SK-N-MC (cell line): ENCODE measurements at regions not wholly inside any gene's neighbourhood (a gene's known extent, or its start where the extent isn't known, plus 50 kb on each side); places are given as distances from the start of the nearest gene placed in this dataset.

Experiments
- DNase-seq: peaks from one replicate; pipeline ENCODE4 v3.0.0-alpha.2; 2011; ENCODE audit warnings: low read depth, low spot score
- H3K27ac ChIP-seq: fragments of 200-600 bp; sonication (generic); 2 replicates; pipeline ENCODE4 v1.5.1; 2016; ENCODE audit warnings: mixed run types
- H3K36me3 ChIP-seq: fragments of 200-600 bp; sonication (generic); 2 replicates; pipeline ENCODE4 v1.6.1; 2017; ENCODE audit warnings: antibody characterized with exemption, low read length, mixed read lengths; ENCODE audit not compliant: insufficient read depth
- H3K4me3 ChIP-seq: fragments of 200-600 bp; sonication (generic); 2 replicates; pipeline ENCODE4 v1.5.1; 2016
- H3K9ac ChIP-seq: fragments of 200-600 bp; sonication (generic); 2 replicates; pipeline ENCODE4 v1.8.0; 2017; ENCODE audit warnings: mixed run types, mixed read lengths; ENCODE audit not compliant: insufficient read length
- H3K9me3 ChIP-seq: fragments of 200-600 bp; sonication (generic); 2 replicates; pipeline ENCODE4 v1.6.1; 2017; ENCODE audit warnings: low read depth, mild to moderate bottlenecking, antibody characterized with exemption, low read length, moderate library complexity, mixed read lengths
- EZH2 ChIP-seq: fragments of 200-600 bp; sonication (generic); IDR thresholded peaks from one replicate; pipeline ENCODE4 v1.6.1; 2017; ENCODE audit warnings: antibody characterized with exemption
- FOXP2 ChIP-seq: optimal IDR thresholded peaks from 2 replicates; pipeline ENCODE3; 2011; ENCODE audit warnings: mild to moderate bottlenecking, moderate library complexity; ENCODE audit not compliant: insufficient read depth; ENCODE audit errors: extremely low read length, control extremely low read depth
- POLR2AphosphoS5 ChIP-seq: IDR thresholded peaks from 2 replicates; pipeline ENCODE4 v1.6.1; 2012; ENCODE audit warnings: mild to moderate bottlenecking, low read depth, low read length, borderline replicate concordance

- H3K36me3 ChIP-seq = no peaks in the 10 kb centered on the region
- H3K9ac ChIP-seq = no peak overlapping the region
- H3K27ac ChIP-seq = no peak overlapping the region
- DNase-seq = no peak
- TF ChIP-seq FOXP2 (no peak), EZH2 (no peak), POLR2AphosphoS5 (no peak)
- H3K9me3 ChIP-seq = no peaks in the 10 kb centered on the region
- no peak overlapping the region for H3K4me3 ChIP-seq
These were observed 75.1 kb upstream of the NT5C1B start for GRCh38 chr2:18664421-18664820.

DNA sequence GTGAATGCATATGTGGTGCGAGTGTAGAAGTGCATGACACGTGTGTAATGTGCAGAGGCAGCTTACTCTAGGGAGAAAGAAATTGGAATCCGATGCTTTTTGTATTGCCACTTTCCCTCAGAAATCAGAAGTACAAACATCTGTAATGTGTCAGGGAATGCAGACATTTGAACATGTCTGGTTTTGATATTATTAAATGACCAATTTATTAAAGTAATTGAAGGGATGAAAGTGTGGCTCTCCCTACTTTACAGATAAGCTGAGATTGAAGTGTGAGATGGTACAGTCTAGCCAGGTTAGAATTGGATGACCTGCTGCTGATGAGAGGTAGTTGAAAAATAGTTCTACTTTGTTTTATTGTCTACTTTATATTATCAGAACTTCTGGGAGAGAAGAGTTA is 74.5 kb upstream of the NT5C1B start:
- Histone ChIP-seq H3K36me3 (no peaks in the 10 kb centered on the region), H3K4me3 (no peak overlapping the region), H3K27ac (no peak overlapping the region), H3K9ac (no peak overlapping the region), H3K9me3 (no peaks in the 10 kb centered on the region)
- no peak for TF ChIP-seq EZH2
- no peak for TF ChIP-seq POLR2AphosphoS5
- no peak for TF ChIP-seq FOXP2
- no peak for DNase-seq

DNA sequence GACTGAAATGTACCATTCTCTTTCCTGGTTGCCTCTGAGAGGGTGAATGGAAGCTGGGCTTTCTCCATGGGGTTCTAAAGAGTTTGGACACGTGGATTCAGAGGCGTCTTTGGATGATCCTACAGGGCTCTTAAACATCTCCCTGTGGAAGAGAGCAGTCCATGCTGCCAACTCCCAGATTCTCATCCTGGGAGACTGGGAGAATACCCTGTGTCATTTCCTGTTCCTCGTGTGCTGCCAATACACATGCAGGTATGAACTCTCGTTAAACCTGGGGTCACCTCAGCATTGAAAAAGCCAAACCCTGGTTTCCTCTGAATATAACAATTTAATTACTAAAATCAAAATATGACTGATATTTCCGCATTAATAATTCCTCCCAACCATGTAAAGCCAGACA is 73.3 kb upstream of the NT5C1B start:
- H3K27ac ChIP-seq = no peak overlapping the region
- TF ChIP-seq FOXP2 (no peak), EZH2 (no peak), POLR2AphosphoS5 (no peak)
- no peak for DNase-seq
- no peaks in the 10 kb centered on the region for H3K36me3 ChIP-seq
- no peaks in the 10 kb centered on the region for H3K9me3 ChIP-seq
- H3K9ac ChIP-seq = no peak overlapping the region
- H3K4me3 ChIP-seq = no peak overlapping the region

DNA sequence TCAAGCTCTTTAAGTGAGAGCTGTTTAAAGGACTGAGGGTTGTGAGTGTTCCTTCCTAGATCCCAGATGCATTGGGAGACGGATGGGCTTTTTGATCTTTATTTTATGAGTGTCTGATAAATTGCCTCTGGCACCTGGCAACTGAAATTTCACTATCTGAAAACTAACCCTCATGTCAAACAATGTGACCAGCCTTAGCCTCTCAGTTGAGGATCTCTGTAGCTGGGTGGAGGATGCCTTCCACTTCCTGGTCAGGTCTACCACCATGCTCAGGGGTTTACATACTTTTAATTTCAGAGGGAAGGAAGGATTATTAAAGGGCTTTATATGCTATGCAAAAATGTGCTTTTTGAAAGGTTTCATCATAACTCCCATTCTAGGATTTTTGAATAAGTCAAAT is 70.5 kb upstream of the NT5C1B start:
- TF ChIP-seq EZH2 = no peak
- TF ChIP-seq FOXP2 = no peak
- TF ChIP-seq POLR2AphosphoS5 = no peak
- H3K4me3 ChIP-seq = no peak overlapping the region
- DNase-seq = no peak
- no peaks in the 10 kb centered on the region for H3K9me3 ChIP-seq
- no peak overlapping the region for H3K9ac ChIP-seq
- H3K36me3 ChIP-seq = no peaks in the 10 kb centered on the region
- no peak overlapping the region for H3K27ac ChIP-seq

GRCh38 chr2:18656048-18656447 is 66.7 kb upstream of the NT5C1B start:
- Histone ChIP-seq H3K9ac (no peak overlapping the region), H3K36me3 (no peaks in the 10 kb centered on the region), H3K4me3 (no peak overlapping the region), H3K9me3 (no peaks in the 10 kb centered on the region), H3K27ac (no peak overlapping the region)
- no peak for DNase-seq
- TF ChIP-seq FOXP2 = no peak
- no peak for TF ChIP-seq POLR2AphosphoS5
- no peak for TF ChIP-seq EZH2

DNA sequence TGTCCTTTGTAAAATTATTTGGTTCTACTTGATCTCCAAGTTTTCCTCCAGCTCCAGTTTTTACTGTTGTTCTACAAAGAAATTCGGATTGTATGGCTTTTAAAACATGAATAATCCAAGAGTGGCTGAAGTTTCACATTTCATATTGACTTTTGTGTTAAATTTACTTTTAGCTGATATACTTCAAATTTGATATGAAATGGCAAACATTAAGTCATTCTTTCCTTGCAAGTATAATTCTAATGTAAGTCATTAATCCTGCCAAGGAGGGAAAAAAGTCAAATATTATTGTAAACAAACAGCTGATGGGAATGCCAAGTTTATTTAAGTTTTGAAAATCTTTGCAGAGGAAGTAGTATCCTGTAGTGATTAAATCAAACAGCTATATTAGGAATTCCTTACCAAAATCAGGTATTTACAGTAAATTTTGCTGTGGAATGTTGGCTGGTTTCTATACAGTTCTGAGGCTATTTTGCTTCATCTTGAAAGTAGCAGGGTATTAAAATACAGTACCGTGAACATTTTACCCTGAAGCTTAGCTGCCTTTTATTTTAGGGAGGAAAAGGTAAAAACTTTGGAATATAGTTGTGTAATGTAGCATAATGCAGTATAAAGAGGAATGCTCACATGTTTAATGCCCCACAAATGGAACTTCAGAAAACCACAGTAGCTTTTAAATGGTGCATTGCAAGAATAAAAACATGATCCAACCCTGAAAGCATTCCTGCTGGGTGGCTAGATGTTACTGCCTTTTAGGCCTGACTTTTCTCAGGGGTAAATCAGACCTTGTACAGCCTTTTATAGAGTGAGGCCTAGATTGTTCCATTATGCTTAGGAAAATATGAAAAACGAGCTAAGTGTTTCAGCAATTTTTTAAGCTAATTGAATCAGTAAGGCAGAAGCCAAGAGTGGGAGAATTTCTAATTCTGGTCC is 62.7 kb upstream of the NT5C1B start:
- no peak for DNase-seq
- H3K27ac ChIP-seq = no peak overlapping the region
- no peak overlapping the region for H3K9ac ChIP-seq
- no peak overlapping the region for H3K4me3 ChIP-seq
- no peaks in the 10 kb centered on the region for H3K9me3 ChIP-seq
- H3K36me3 ChIP-seq = no peaks in the 10 kb centered on the region
- TF ChIP-seq EZH2 (no peak), FOXP2 (no peak), POLR2AphosphoS5 (no peak)

DNA sequence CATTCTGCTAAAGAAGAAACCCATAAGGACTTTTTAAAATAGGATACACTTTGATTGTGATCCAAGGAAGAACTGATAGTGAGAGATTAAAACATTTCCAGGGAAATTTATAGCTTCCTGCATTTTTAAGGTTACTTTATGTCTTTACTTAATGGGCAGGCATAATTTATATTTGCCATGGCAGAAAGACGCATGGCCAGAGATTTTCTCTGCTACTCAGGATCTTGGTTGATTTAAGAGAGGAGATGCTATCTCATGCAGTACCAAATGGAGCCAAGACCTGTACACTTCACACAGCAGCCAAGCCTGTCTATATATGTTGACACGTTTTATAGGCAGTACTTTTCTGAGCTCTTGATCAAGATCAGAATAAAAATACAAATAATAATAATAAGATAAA is 60.9 kb upstream of the NT5C1B start:
- Histone ChIP-seq H3K9me3 (no peaks in the 10 kb centered on the region), H3K27ac (no peak overlapping the region), H3K9ac (no peak overlapping the region), H3K4me3 (no peak overlapping the region), H3K36me3 (no peaks in the 10 kb centered on the region)
- no peak for DNase-seq
- no peak for TF ChIP-seq EZH2
- no peak for TF ChIP-seq FOXP2

- H3K4me3 ChIP-seq = no peak overlapping the region
- no peak for TF ChIP-seq POLR2AphosphoS5
- no peak for TF ChIP-seq FOXP2
- TF ChIP-seq EZH2 = no peak
- no peaks in the 10 kb centered on the region for H3K9me3 ChIP-seq
- no peaks in the 10 kb centered on the region for H3K36me3 ChIP-seq
- no peak overlapping the region for H3K9ac ChIP-seq
- no peak overlapping the region for H3K27ac ChIP-seq
- DNase-seq = no peak
These were observed 60.2 kb upstream of the NT5C1B start for GRCh38 chr2:18649502-18650135.
